ENCODE measurements at regions not wholly inside any gene's neighbourhood (a gene's known extent, or its start where the extent isn't known, plus 50 kb on each side); places are given as distances from the start of the nearest gene placed in this dataset.
"Not testable (repeated sequence)": the region's sequence is repeated elsewhere in the genome, so short reads cannot be mapped to it uniquely, and the experiment has no call there.

- no peak for DNase-seq (ENCODE audit: low spot score)
Measured at GRCh38 chr16:79864032-79864780, 263.7 kb upstream of the MAF start.

- no peak for DNase-seq (ENCODE audit: low spot score)
Measured at GRCh38 chr16:79863128-79864031, 262.8 kb upstream of the MAF start.

GRCh38 chr16:79862601-79863000, 262.1 kb upstream of the MAF start:
- no peak for DNase-seq (ENCODE audit: low spot score)

GRCh38 chr16:79856581-79856980, 256.0 kb upstream of the MAF start:
- DNase-seq (ENCODE audit: low spot score), result no peak

GRCh38 chr16:79850348-79850747, 249.8 kb upstream of the MAF start:
- no peak for DNase-seq (ENCODE audit: low spot score)

GRCh38 chr16:79849119-79849518, 248.6 kb upstream of the MAF start:
- DNase-seq (ENCODE audit: low spot score), result no peak

GRCh38 chr16:79848719-79849118, 248.2 kb upstream of the MAF start:
- DNase-seq (ENCODE audit: low spot score), result no peak

GRCh38 chr16:79847569-79847968, 247.0 kb upstream of the MAF start:
- DNase-seq (ENCODE audit: low spot score), result no peak

GRCh38 chr16:79847101-79847500, 246.6 kb upstream of the MAF start:
- DNase-seq (ENCODE audit: low spot score), result no peak

GRCh38 chr16:79845734-79846135, 245.2 kb upstream of the MAF start:
- DNase-seq (ENCODE audit: low spot score), result no peak

GRCh38 chr16:79845033-79845733, 244.6 kb upstream of the MAF start:
- no peak for DNase-seq (ENCODE audit: low spot score)

- no peak for DNase-seq (ENCODE audit: low spot score)
Measured at GRCh38 chr16:79844603-79845002, 244.1 kb upstream of the MAF start.

GRCh38 chr16:79843631-79844043, 243.1 kb upstream of the MAF start:
- DNase-seq (ENCODE audit: low spot score), result no peak

- DNase-seq (ENCODE audit: low spot score), result no peak
Measured at GRCh38 chr16:79843145-79843544, 242.6 kb upstream of the MAF start.

GRCh38 chr16:79842197-79842596, 241.7 kb upstream of the MAF start:
- no peak for DNase-seq (ENCODE audit: low spot score)

GRCh38 chr16:79839466-79840341, 239.2 kb upstream of the MAF start:
- DNase-seq (ENCODE audit: low spot score), result no peak

- DNase-seq (ENCODE audit: low spot score), result no peak
Measured at GRCh38 chr16:79838496-79839259, 238.1 kb upstream of the MAF start.

GRCh38 chr16:79836144-79836543, 235.6 kb upstream of the MAF start:
- no peak for DNase-seq (ENCODE audit: low spot score)

- no peak for DNase-seq (ENCODE audit: low spot score)
Measured at GRCh38 chr16:79835194-79835593, 234.7 kb upstream of the MAF start.

GRCh38 chr16:79834720-79835119, 234.2 kb upstream of the MAF start:
- no peak for DNase-seq (ENCODE audit: low spot score)

GRCh38 chr16:79834003-79834402, 233.5 kb upstream of the MAF start:
- not testable (repeated sequence) for DNase-seq (ENCODE audit: low spot score)
